ENCODE measurements at regions not wholly inside any gene's neighbourhood (a gene's known extent, or its start where the extent isn't known, plus 50 kb on each side); places are given as distances from the start of the nearest gene placed in this dataset.

DNA sequence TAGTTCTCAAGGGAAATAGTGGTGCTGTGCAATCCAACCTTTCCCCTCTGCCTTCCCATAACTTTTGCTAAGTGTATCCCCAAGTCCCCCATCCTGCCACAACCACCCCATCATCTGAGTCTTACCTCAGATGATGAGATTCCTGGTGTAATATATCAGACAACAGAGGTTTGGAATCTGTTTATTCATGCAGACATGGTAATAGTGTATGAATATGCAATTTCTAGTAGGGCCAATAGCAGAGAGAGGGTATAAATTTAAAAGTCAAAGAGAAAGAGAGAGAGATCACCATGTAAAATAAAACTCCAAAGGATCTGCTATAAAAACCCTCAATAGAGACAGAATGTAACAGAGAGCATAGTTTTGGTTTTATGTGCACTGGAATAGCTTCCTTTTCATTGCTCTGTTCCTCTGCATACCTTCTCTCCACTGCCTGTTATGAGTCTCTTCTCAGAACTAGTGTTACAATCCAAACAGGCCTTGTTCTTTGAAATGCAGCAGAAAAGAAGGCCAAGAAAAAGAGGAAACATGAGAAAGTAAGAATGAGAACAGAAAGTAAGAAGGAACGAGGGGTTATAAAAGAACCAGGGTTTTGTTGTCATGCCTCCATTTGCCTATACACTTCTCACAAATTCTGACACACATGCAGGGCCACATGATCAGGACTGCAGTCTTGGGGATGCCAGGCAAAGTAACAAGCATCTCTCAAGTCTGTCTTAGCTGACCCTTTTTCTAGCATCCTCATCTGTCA is 278.0 kb downstream of the CETN3 start:
- H3K4me3 ChIP-seq (replicated peaks; ENCODE audit: insufficient read depth, low read length), result no peak overlapping the region
- no peak for TF ChIP-seq POLR2AphosphoS5 (IDR thresholded peaks at IDR 0.05; ENCODE audit: low read depth)
- no peak for TF ChIP-seq CTCF (IDR thresholded peaks at IDR 0.05; ENCODE audit: insufficient read depth, low read length)
- TF ChIP-seq SPI1 (IDR thresholded peaks at IDR 0.05; ENCODE audit: borderline replicate concordance, low read depth), result no peak
- TF ChIP-seq GABPA (IDR thresholded peaks at IDR 0.05; ENCODE audit: low read depth), result no peak
- TF ChIP-seq REST (IDR thresholded peaks at IDR 0.05; ENCODE audit: insufficient replicate concordance, low read depth), result no peak

GRCh38 chr5:90128551-90128950 is 281.0 kb downstream of the CETN3 start:
- Histone ChIP-seq H3K4me3 (replicated peaks; ENCODE audit: insufficient read depth, low read length) (no peak overlapping the region), H3K27me3 (ENCODE audit: insufficient read depth, poor library complexity, severe bottlenecking) (no peaks in the 10 kb centered on the region), H3K27ac (replicated peaks) (no peak overlapping the region)
- TF ChIP-seq SPI1 (IDR thresholded peaks at IDR 0.05; ENCODE audit: borderline replicate concordance, low read depth) (no peak), POLR2AphosphoS5 (IDR thresholded peaks at IDR 0.05; ENCODE audit: low read depth) (no peak), REST (IDR thresholded peaks at IDR 0.05; ENCODE audit: insufficient replicate concordance, low read depth) (no peak), CTCF (IDR thresholded peaks at IDR 0.05; ENCODE audit: insufficient read depth, low read length) (no peak), GABPA (IDR thresholded peaks at IDR 0.05; ENCODE audit: low read depth) (no peak)
- DNase-seq (ENCODE audit: low read depth in 1 of 2, low spot score in 1 of 2), result no peak

More for the DNA sequence above, 278.0 kb downstream of the CETN3 start:
- H3K27ac ChIP-seq (replicated peaks), result no peak overlapping the region
- no peaks in the 10 kb centered on the region for H3K27me3 ChIP-seq (ENCODE audit: insufficient read depth, poor library complexity, severe bottlenecking)
- DNase-seq (ENCODE audit: low read depth in 1 of 2, low spot score in 1 of 2), result no peak

DNA sequence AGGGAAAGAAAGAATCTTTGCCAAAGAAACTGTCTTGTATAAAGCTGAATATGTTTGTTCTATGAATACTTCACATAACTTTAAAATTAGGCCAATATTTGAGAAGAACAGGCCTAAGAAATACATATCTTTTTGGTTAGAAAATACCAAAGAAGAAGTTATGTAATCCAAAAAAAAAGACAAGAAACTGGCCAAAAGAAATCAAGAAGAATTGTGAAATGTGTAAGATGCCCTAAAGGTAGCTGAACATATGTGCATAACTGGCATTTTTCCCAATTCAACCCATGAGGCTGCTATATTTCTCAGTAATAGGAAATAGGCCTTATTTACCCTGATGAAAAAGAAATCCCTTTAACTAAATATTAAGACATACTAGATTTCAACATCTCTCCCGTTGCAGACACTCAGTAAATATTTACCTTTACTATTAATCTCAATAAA is 290.0 kb downstream of the CETN3 start:
- no peak for TF ChIP-seq CTCF (IDR thresholded peaks at IDR 0.05; ENCODE audit: insufficient read depth, low read length)
- no peak for TF ChIP-seq REST (IDR thresholded peaks at IDR 0.05; ENCODE audit: insufficient replicate concordance, low read depth)
- no peak for TF ChIP-seq GABPA (IDR thresholded peaks at IDR 0.05; ENCODE audit: low read depth)
- no peak for TF ChIP-seq POLR2AphosphoS5 (IDR thresholded peaks at IDR 0.05; ENCODE audit: low read depth)
- Histone ChIP-seq H3K27me3 (ENCODE audit: insufficient read depth, poor library complexity, severe bottlenecking) (no peaks in the 10 kb centered on the region), H3K27ac (replicated peaks) (no peak overlapping the region), H3K4me3 (replicated peaks; ENCODE audit: insufficient read depth, low read length) (no peak overlapping the region)
- no peak for DNase-seq (ENCODE audit: low read depth in 1 of 2, low spot score in 1 of 2)
